ENCODE measurements at regions not wholly inside any gene's neighbourhood (a gene's known extent, or its start where the extent isn't known, plus 50 kb on each side); places are given as distances from the start of the nearest gene placed in this dataset.

DNA sequence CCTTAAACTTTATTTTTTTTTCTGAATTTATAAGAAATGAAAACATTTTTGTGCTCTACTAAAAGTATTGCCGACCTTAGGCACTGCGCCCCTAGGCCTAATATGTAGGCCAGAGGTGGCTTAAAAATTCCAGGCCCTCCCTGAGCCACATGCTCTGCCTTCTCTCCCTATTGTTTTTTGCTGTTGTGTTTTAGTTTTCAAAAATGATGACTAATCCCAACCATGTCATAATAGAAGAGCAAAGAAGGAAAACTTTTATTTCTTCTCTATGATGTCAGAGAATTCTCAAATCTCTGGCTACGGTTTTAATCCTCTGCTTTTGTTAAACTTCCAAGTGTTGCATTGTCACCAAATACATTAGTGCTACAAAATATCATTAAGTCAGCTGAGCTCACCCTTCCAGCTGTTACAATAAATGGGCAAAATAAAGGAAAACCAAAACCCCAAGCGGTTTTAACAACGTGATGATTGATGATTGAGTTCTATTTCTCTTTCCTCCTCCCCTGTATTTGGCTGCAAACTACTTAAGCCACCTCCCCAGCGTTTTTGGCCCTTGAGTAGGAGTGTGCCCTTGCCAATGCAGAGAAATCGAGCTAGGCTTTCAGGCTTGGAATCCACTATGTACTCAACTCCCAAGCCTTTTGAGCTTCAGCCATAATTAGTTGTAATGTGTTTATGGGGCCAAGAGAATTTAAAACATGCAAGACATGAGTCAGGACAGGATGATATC is 163.5 kb upstream of the POU3F3 start:
- TF ChIP-seq POLR2AphosphoS5 (IDR thresholded peaks at IDR 0.05; ENCODE audit: low read depth, low read length) (no peak), SP1 (IDR thresholded peaks at IDR 0.05; ENCODE audit: low read depth, low read length) (no peak), RXRA (IDR thresholded peaks at IDR 0.05; ENCODE audit: insufficient read depth, low read depth, low read length) (no peak), EZH2 (IDR thresholded peaks at IDR 0.05; ENCODE audit: low read depth, low read length, severe bottlenecking) (no peak), CREB1 (IDR thresholded peaks at IDR 0.05) (no peak), POLR2A (IDR thresholded peaks at IDR 0.05; ENCODE audit: control extremely low read depth in 1 of 2, low read depth in 2 of 2, low read length in 2 of 2) (no peak)
- TF ChIP-seq, protein P1, sequence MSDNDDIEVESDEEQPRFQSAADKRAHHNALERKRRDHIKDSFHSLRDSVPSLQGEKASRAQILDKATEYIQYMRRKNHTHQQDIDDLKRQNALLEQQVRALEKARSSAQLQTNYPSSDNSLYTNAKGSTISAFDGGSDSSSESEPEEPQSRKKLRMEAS (IDR thresholded peaks at IDR 0.05): no peak
- TF ChIP-seq, protein P2, sequence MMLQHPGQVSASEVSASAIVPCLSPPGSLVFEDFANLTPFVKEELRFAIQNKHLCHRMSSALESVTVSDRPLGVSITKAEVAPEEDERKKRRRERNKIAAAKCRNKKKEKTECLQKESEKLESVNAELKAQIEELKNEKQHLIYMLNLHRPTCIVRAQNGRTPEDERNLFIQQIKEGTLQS (IDR thresholded peaks at IDR 0.05; ENCODE audit: insufficient read depth, low read depth, low read length): no peak
- TF ChIP-seq, protein P3, sequence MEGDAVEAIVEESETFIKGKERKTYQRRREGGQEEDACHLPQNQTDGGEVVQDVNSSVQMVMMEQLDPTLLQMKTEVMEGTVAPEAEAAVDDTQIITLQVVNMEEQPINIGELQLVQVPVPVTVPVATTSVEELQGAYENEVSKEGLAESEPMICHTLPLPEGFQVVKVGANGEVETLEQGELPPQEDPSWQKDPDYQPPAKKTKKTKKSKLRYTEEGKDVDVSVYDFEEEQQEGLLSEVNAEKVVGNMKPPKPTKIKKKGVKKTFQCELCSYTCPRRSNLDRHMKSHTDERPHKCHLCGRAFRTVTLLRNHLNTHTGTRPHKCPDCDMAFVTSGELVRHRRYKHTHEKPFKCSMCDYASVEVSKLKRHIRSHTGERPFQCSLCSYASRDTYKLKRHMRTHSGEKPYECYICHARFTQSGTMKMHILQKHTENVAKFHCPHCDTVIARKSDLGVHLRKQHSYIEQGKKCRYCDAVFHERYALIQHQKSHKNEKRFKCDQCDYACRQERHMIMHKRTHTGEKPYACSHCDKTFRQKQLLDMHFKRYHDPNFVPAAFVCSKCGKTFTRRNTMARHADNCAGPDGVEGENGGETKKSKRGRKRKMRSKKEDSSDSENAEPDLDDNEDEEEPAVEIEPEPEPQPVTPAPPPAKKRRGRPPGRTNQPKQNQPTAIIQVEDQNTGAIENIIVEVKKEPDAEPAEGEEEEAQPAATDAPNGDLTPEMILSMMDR (IDR thresholded peaks at IDR 0.05; ENCODE audit: control extremely low read depth in 1 of 3, insufficient read depth in 1 of 3, low read depth in 1 of 3, low read length in 3 of 3): no peak

Data from H1 (cell line).